ENCODE measurements at regions not wholly inside any gene's neighbourhood (a gene's known extent, or its start where the extent isn't known, plus 50 kb on each side); places are given as distances from the start of the nearest gene placed in this dataset.

DNA sequence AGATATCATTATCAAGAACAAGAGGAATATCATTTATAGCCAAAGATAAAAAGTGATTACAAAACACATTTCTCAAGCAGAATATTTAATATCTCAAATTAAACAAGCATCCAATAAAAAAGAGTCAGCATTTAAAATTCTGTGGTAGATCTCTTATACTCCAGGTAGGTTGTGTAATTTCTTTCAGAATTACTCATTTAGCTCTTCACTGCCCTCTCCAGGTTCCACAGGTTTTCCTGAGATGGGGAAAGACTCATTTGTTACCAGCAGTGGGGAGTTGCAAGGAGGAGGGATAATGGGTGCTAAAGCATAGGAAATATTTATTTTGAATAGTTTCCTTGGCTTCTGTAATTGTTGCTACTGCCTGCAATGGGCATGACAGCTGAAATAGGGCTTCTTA lies 83.1 kb upstream of the RASGRP1 start:
- DNase-seq (ENCODE audit: low spot score): no peak

DNA sequence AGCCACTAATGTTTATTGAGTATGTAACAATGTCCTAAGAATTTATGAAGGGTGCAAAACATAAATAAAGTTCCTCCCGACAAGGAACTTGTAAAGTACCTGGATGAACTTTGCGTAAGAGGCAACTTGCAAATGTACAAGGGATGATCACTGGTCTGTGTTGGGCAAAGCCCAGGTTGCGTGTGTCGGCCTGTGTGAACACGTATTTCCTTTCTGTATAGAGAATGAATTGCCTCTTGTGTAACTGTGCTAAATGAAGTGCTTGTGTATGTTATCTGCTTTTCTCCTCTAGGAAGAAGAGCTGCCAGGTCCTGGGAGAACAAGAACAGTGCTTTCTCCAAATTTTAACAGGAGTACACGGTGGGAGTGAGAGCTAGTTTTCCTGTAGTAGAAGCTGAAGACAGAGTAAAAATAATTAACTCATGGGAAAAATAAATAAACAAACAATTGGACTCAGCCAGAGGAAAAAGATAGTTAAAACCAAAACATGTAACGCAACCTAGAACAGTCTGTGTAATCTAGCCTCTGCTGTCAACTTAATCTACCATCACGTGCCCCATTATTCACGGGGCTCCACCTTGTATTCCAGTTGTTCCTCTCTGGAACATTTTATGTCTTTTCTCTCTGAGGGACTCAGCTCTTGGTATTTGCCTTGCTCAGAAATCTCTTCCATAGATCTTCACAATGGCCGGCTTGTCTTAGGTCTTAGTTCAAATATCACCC lies 83.7 kb upstream of the RASGRP1 start:
- DNase-seq (ENCODE audit: low spot score): no peak

DNA sequence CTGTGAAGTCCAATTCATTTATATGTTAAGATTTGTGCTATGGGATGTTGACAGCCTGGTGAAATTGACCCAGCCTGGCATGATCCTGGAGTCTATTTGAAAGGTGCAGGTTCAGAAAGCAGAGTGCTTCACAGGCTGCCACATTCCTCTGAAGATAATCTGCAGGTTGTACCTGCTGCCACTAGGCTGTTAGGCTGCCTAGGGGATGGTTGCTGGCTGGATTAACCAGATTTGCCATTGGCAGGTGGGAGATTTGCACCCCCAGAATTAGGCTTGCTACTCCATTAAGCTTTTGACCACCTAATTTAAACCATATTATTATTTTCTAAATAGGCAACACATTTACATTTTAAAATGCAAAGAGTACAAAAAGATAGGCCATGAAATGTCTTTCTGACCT lies 85.8 kb upstream of the RASGRP1 start:
- no peak for DNase-seq (ENCODE audit: low spot score)

GRCh38 chr15:38650936-38651327 lies 86.3 kb upstream of the RASGRP1 start:
- no peak for DNase-seq (ENCODE audit: low spot score)

DNA sequence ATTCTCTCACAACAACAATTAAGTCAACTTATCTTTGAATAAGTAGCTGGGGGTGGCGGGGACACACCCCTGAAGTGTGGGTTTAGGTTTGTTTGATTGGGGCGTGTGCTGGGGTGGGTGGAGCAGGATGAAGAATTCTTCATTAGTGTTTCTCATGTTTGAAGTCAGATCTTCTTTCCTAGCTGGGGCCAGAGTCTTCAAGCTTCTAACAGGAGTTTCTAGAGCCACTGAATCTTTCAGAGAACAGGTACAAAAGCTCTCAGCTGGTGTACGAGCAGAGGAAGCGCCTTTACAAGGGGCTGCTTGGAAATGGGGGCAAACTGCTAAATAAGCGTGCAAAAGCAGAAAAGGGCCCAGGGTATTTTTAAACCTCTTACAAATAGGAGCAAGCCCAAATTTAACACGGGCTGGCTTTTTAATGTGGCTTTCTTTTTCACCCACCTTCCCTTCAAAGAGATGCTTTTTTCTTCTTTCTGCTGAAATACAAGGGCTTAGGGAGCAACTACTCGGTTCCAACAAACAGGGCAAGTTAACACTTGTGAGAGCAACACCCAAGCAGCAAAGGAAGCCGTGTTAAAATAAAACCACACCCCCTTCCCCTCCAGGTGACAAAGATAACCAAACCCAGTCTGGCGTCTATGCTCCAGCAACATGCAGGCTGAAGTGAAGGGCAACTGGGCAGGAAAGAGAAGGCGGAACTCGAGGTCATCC lies 86.9 kb upstream of the RASGRP1 start:
- no peak for DNase-seq (ENCODE audit: low spot score)

DNA sequence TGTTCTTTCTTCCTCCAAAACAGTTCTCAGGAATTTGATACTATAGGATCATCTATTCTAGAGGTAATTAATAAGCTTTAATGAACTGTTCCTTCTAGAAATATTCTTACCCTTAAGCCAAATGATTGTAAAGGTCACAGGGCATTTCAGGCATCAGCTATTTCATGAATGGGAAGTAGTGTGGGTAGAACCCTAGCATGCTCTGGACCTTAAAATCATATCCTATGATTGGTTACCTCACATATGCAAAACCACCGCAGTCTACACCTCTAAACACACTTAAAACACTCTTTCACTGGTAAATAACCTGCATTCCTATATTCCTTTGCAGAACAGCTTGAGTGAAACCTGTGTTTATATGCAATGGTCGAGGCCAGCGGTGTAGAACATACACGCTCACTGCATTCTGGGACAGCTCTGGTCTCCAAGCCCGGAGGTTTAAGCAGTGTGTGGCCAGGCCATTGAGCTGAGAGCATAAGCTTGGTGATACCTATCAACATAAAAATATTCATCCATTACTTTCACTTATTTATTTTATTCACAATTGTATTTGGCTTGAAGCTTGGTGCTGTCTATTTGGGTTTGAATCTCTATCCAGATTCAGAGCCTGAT lies 87.7 kb upstream of the RASGRP1 start:
- DNase-seq (ENCODE audit: low spot score): no peak

GRCh38 chr15:38652998-38653397 lies 88.4 kb upstream of the RASGRP1 start:
- DNase-seq (ENCODE audit: low spot score): no peak

DNA sequence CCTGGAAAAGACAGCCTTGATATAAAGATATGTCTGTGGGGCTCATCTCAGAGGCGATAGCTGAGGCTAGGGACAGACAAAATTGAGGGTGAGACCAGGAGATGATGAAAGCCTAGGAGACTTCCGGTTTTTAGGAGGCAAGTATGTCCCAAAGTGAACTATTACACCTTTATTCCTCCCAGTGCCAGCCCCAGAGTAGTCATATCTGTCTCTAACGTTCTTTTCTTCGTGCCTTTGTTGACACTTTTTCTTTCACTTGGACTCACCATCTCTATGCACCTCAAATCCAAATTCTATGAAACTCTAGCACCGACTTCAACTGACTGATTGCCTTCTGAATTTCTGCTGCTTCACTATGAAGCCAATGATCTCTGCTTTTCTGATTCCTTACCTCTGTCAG lies 93.8 kb upstream of the RASGRP1 start:
- DNase-seq (ENCODE audit: low spot score): no peak

DNA sequence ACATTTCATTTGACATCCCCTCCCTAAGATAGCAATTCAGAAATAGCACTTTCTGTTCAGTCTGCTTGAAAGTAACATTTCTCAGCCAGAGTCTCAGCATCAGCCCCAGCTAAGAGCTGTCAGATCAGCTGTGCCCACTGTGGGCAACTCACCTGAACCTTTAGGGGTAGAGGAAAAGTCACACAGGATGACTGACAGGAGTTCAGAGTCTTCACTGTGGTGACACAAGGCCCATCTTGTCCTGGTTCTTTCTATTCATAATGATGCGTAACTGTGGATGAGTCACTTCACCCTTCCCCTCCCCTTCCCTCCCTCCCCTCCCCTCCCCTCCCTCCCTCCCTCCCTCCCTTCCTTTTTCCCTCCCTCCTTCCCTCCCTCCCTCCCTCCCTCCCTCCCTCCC lies 96.1 kb upstream of the RASGRP1 start:
- no peak for DNase-seq (ENCODE audit: low spot score)

- DNase-seq (ENCODE audit: low spot score): no peak
Measured at GRCh38 chr15:38662033-38662802, 97.6 kb upstream of the RASGRP1 start.

- no peak for DNase-seq (ENCODE audit: low spot score)
Measured at GRCh38 chr15:38662805-38663204, 98.2 kb upstream of the RASGRP1 start.

DNA sequence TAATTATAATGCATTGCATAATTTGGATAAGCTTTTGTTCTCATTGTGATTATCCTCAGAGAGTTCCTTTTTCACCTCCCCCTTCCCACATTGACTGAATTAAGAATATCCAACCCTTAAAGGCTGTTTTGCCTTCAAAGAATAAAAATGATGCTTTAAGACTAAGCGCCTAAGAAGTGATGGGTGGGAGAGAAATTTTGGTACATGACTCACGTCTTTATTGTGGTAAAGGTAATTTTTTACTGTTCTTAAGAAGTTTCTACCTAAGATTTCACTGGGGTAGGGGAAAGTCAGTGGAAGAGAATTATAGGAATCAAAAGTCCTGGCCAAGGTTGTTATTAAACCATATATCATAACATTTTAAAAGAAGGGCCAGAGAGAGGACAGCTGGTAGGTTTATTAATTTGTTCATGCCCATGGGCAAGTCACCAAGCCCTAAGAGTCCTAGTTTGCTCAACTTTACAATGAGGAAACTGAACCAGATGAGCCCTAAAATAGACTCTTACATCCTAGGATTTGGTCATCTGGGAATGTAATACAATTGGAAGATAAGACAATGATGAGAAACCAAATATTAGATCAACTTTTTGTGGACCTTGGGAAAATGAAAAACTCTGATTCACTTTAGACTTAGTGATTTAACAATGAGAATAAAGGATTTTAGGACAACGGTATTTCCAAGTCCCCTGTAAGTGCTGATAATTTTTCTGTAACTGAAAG lies 101.1 kb upstream of the RASGRP1 start:
- DNase-seq (ENCODE audit: low spot score): no peak

DNA sequence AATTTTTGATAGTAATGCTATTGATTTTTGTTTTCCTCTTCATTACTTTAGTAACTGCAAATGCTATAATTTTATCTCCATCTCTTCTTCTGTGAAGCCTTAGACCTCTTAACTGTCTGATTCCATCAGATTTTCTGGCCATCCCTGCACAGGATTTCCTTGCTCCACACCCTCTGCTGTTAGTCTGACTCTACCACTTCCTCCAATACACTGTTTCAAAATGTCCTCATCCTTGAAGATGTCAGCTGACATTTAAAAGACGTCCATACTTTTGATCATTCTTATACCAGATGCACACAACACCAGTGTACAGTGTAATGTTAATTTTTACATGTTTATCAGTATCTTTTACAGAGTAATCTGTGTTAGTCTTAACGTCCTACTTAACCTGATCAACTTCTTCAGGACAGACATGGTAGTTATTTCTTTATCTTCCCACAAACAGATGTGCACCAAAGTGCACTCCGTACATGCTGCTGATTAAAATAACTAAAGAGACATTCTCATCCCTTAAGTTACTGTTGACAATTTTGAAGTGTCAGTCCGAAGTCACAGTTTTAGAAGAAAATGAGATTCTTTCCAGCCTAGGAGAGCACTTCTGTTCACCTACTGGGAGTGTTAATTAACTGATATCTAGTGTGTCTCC lies 102.4 kb upstream of the RASGRP1 start:
- DNase-seq (ENCODE audit: low spot score): no peak

DNA sequence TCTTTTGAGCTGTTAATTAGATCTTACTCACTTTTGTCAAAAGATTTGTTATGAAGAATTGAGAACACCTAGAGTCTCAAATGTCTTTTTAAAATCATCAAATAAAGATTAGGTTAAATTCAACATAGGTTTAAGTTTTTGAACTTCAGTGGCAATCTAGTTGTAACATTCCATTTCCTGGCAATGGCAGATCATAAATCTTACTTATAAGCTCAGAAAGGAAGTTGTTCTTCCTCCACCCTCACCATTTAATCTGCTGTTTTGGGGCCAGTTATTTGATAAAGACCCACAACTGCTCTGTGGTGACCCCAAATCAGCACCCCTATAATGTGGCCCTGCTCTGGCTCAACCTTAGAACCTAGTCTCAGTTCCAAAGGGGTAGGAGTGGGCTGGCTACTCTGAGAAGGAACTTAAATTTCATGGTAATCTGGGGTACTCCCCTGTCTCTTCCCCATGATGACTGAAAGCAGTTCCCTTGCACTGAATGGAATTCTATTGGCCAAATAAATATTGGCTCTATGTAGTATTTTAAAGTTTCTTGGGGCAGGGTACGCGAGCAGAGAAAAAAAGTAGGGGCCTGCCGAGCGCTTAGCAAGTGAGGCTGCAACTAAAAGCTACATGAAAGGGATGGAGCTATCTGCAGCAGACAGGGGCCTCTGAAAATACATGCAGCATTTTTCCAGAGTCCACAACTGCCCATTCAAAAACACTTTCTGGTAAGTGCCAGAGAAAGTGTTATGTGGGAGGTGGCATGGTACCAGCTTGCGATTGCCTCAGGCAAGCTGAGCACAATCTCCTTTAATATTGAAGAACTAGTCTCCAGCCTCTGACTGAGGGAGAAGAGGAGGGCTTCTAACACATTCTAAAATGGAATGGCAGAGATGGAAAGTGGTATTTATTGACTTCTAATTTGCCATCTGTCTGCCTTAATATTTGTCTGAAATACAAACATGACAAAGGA lies 103.6 kb upstream of the RASGRP1 start:
- no peak for DNase-seq (ENCODE audit: low spot score)

DNA sequence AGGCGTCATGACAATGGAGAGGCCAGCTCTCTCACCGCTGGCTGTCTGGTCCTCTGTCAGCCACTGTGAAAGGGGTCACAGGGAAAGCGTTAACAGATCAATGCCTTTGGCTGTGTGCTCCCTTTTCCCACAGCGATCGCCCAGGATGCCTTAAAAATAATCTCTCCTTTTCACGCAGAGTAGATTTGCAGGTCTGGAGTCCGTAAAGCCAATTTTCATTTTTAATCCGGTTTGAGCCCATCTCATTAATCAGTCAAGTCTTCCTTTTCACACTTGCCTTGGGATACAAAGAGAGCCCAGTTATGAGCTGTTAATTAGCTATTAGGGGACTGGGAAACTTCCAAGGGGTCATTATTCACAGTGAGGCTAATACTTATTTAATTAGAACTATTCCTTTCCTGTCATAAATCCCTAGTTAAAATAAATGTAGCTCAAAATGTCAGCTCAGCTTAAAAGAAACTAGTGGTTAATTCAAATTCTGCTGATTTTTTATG lies 104.3 kb upstream of the RASGRP1 start:
- DNase-seq (ENCODE audit: low spot score): no peak

GRCh38 chr15:38670128-38671005 lies 105.8 kb upstream of the RASGRP1 start:
- DNase-seq (ENCODE audit: low spot score): no peak

DNA sequence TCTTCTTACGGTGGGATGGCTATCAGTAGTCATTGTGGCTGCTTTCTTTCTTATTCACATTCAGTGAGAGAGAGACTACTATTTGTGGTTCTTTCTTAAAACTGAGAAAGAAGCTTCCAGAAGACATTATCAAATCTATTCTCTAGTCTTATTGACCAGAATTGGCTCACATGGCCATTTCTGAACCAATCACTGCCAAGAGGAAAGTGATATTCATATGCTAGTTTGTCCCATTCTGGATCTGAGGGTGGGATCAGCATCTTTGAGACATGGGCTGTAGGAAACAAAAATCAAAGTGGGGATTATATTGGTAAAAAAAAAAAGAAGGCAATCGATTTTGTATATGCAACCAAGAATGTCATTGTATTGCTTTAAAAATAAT lies 106.4 kb upstream of the RASGRP1 start:
- no peak for DNase-seq (ENCODE audit: low spot score)

DNA sequence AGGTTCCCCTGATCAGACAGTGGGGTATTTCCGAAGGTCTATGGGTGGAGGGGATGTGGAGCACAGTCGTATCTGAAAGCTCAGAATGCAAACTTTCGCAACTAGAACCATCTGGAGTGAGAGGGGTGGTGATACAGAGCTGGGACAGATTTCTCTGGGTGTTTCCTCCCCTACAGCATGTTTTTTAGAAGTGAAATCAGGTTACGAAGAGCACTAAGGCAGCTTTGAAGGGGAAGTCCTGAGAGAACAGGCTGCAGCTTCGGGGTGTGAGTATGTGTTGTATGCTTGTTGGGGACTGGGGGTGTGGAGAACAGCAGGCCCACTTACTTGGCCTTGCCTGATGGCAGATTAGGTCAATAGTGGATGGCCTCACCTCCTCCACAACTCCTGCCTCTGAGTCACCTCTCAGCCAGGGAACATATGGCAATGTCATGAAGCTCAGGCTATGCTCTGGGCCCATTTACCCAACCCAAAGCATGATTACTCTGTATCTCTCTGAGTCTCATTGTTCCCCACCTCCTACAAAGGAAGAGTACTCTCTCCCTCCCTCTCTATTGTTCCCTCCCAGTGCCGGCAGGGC lies 107.2 kb upstream of the RASGRP1 start:
- no peak for DNase-seq (ENCODE audit: low spot score)

DNA sequence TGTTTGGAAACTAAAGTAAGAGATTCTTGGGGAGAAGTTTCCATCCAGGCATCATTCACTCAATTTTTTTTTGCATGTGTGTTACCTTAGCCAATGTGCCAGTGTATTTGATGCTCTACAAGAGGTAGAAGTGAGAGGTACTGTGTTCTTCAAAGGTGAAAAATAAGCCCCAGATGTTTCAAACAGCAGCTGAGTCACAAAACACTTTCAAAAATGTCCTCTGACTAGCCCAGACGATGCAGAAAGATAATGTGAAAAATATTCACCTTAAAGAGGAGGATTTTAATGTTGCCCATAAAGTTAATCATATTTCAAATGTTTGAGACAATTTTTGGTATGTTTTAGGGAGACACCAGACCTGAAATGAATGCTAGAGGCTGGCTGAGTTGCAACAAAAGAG lies 107.7 kb upstream of the RASGRP1 start:
- no peak for DNase-seq (ENCODE audit: low spot score)

Data from AG08396 (cell line).